Upper lobe of left lung (tissue), 6 donors: ENCODE measurements at regions not wholly inside any gene's neighbourhood (a gene's known extent, or its start where the extent isn't known, plus 50 kb on each side); places are given as distances from the start of the nearest gene placed in this dataset.

Experiments used
- ATAC-seq, 2 donors: fragments of 200-7000 bp; cut with Tn5 transposase; one replicate each; pipeline ENCODE4 v1.9.1; 2022; ENCODE audit warnings: mild to moderate bottlenecking in 2 of 2, moderate library complexity in 2 of 2; ENCODE audit not compliant: low FRiP score in 2 of 2
- DNase-seq, 2 donors: peaks; one replicate each; pipeline ENCODE4 v3.0.0-alpha.2; 2019 to 2020
- H3K27ac ChIP-seq, 4 donors: fragments of 200-600 bp; sonication (generic); one replicate each; pipeline ENCODE4 v1.5.1; 2016 to 2019
- H3K27me3 ChIP-seq, 4 donors: fragments of 200-600 bp; sonication (generic); one replicate each; pipeline ENCODE4 v1.5.1; 2017 to 2019
- H3K36me3 ChIP-seq, 4 donors: fragments of 200-600 bp; sonication (generic); one replicate each; pipeline ENCODE4 v1.5.1; 2016 to 2019
- H3K4me1 ChIP-seq, 4 donors: fragments of 200-600 bp; sonication (generic); one replicate each; pipeline ENCODE4 v1.5.1; 2018 to 2019
- H3K4me3 ChIP-seq, 4 donors: fragments of 200-600 bp; sonication (generic); one replicate each; pipeline ENCODE4 v1.5.1; 2017 to 2019; ENCODE audit warnings: mild to moderate bottlenecking in 2 of 4, moderate library complexity in 1 of 4
- H3K9me3 ChIP-seq, 4 donors: fragments of 200-600 bp; sonication (generic); one replicate each; pipeline ENCODE4 v1.5.1; 2018 to 2019
- CTCF ChIP-seq, 6 experiments: fragments of 450-650 bp in 4 of 6; fragments of 200-600 bp in 2 of 6; sonication (generic) in 2 of 6; IDR thresholded peaks; one replicate each; pipeline ENCODE4 v1.5.1; 2016 to 2019; ENCODE audit warnings: antibody characterized with exemption in 6 of 6
- EP300 ChIP-seq, 4 donors: sonication (generic); formaldehyde crosslinking; IDR thresholded peaks; one replicate each; pipeline ENCODE4 v1.5.1; 2017; ENCODE audit warnings: antibody characterized with exemption in 4 of 4, control low read depth in 2 of 4
- POLR2A ChIP-seq, 4 donors: fragments of 450-650 bp; IDR thresholded peaks; one replicate each; pipeline ENCODE4 v1.5.1; 2016 to 2017; ENCODE audit warnings: antibody characterized with exemption in 4 of 4, mild to moderate bottlenecking in 2 of 4
- POLR2AphosphoS5 ChIP-seq, 2 donors: sonication (generic); formaldehyde crosslinking; IDR thresholded peaks; one replicate each; pipeline ENCODE4 v1.5.1; 2017; ENCODE audit warnings: antibody characterized with exemption in 2 of 2
- WGBS, 2 donors: methylation state at CpG; one replicate each; pipeline ENCODE4 v1.1.5; 2017 to 2018; 5-methylcytosine and 5-hydroxymethylcytosine counted together
- donor health status: DM: no; HTN: no; CAD: no; lungs with moderate emphysema.
- donor health status: DM: no; HTN: yes; CAD: no; lungs with severe emphysema.

- H3K4me1 ChIP-seq, result no peaks in the 10 kb centered on the region
- no peaks in the 10 kb centered on the region for H3K36me3 ChIP-seq
- DNase-seq (no peak), ATAC-seq (no peak)
- no peak overlapping the region for H3K27ac ChIP-seq
- H3K9me3 ChIP-seq, result no peaks in the 10 kb centered on the region
- TF ChIP-seq EP300 (IDR thresholded peaks at IDR 0.05) (no peak), POLR2AphosphoS5 (IDR thresholded peaks at IDR 0.05) (no peak), POLR2A (IDR thresholded peaks at IDR 0.05) (no peak), CTCF (IDR thresholded peaks at IDR 0.05) (no peak)
- WGBS, 2 donors, result 68 to 75% methylated on average over 3 of the region's 3 CpGs
- no peaks in the 10 kb centered on the region for H3K27me3 ChIP-seq
- no peak overlapping the region for H3K4me3 ChIP-seq
These were observed 156.2 kb upstream of the ARPP21 start for GRCh38 chr3:35483131-35483530.

GRCh38 chr3:35484929-35485530 lies 154.3 kb upstream of the ARPP21 start:
- DNase-seq (no peak), ATAC-seq (no peak)
- TF ChIP-seq POLR2AphosphoS5 (IDR thresholded peaks at IDR 0.05), result no peak
- TF ChIP-seq POLR2A (IDR thresholded peaks at IDR 0.05), result no peak
- no peak for TF ChIP-seq CTCF (IDR thresholded peaks at IDR 0.05)
- TF ChIP-seq EP300 (IDR thresholded peaks at IDR 0.05), result no peak
- no peaks in the 10 kb centered on the region for H3K4me1 ChIP-seq
- 34 to 46% methylated on average over 1 of the region's 1 CpG for WGBS, 2 donors
- no peaks in the 10 kb centered on the region for H3K9me3 ChIP-seq
- no peaks in the 10 kb centered on the region for H3K36me3 ChIP-seq
- no peaks in the 10 kb centered on the region for H3K27me3 ChIP-seq
- no peak overlapping the region for H3K4me3 ChIP-seq
- no peak overlapping the region for H3K27ac ChIP-seq

DNA sequence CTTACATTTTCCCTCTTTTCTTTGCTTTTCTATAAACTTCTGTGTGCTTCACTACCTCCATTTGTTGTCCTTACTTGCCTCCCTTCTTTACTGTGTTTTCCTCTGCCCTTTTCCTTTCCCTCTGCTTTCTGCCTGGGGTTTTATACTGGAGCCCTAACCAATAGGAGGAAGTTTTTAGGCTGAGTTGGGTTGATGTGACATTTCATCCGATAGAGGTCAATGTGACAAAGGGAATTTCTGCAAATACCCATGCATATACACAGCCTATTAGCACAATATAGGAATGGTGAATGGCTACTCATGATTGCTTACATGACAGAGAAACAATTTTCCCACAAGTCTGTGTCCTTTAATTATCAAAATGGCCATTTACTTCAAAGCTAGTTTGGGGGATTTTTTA lies 153.0 kb upstream of the ARPP21 start:
- TF ChIP-seq POLR2A (IDR thresholded peaks at IDR 0.05) (no peak), POLR2AphosphoS5 (IDR thresholded peaks at IDR 0.05) (no peak), EP300 (IDR thresholded peaks at IDR 0.05) (no peak), CTCF (IDR thresholded peaks at IDR 0.05) (no peak)
- 50 to 62% methylated on average over 1 of the region's 1 CpG for WGBS, 2 donors
- Histone ChIP-seq H3K36me3 (no peaks in the 10 kb centered on the region), H3K9me3 (no peaks in the 10 kb centered on the region), H3K27me3 (no peaks in the 10 kb centered on the region), H3K4me3 (no peak overlapping the region), H3K27ac (no peak overlapping the region), H3K4me1 (no peaks in the 10 kb centered on the region)
- no peak for DNase-seq
- no peak for ATAC-seq

- H3K4me3 ChIP-seq, result no peak overlapping the region
- WGBS, 2 donors, result 65 to 67% methylated on average over 2 of the region's 2 CpGs
These were observed 151.9 kb upstream of the ARPP21 start for GRCh38 chr3:35487376-35487775.

More at GRCh38 chr3:35487376-35487775, 151.9 kb upstream of the ARPP21 start:
- Histone ChIP-seq H3K4me1 (no peaks in the 10 kb centered on the region), H3K27ac (no peak overlapping the region), H3K36me3 (no peaks in the 10 kb centered on the region), H3K9me3 (no peaks in the 10 kb centered on the region), H3K27me3 (no peaks in the 10 kb centered on the region)
- no peak for TF ChIP-seq POLR2AphosphoS5 (IDR thresholded peaks at IDR 0.05)
- no peak for TF ChIP-seq CTCF (IDR thresholded peaks at IDR 0.05)
- TF ChIP-seq EP300 (IDR thresholded peaks at IDR 0.05), result no peak
- no peak for TF ChIP-seq POLR2A (IDR thresholded peaks at IDR 0.05)
- ATAC-seq (no peak), DNase-seq (no peak)
